Mucosa of rectum (tissue), 2 donors: ENCODE measurements at regions not wholly inside any gene's neighbourhood (a gene's known extent, or its start where the extent isn't known, plus 50 kb on each side); places are given as distances from the start of the nearest gene placed in this dataset.

Experiments used
- H3K27ac ChIP-seq, 2 donors: one replicate each; pipeline ENCODE4 v1.7.0; 2013; ENCODE audit warnings: inconsistent platforms in 2 of 2, low read depth in 2 of 2, low read length in 2 of 2
- H3K27me3 ChIP-seq, 2 donors: one replicate each; pipeline ENCODE4 v1.7.0; 2013; ENCODE audit warnings: low read length in 2 of 2; ENCODE audit not compliant: control insufficient read depth in 2 of 2, insufficient read depth in 2 of 2
- H3K36me3 ChIP-seq, 2 donors: one replicate each; pipeline ENCODE4 v1.7.0; 2013; ENCODE audit warnings: low read length in 2 of 2; ENCODE audit not compliant: control insufficient read depth in 2 of 2, insufficient read depth in 2 of 2
- H3K4me1 ChIP-seq, 2 donors: one replicate each; pipeline ENCODE4 v1.7.0; 2013; ENCODE audit warnings: low read length in 2 of 2, mild to moderate bottlenecking in 1 of 2; ENCODE audit not compliant: control insufficient read depth in 2 of 2, insufficient read depth in 2 of 2
- H3K4me3 ChIP-seq, 2 donors: one replicate each; pipeline ENCODE4 v1.7.0; 2013; ENCODE audit warnings: low read length in 2 of 2
- H3K9ac ChIP-seq, 2 donors: one replicate each; pipeline ENCODE4 v1.7.0; 2013; ENCODE audit warnings: low read length in 2 of 2, low read depth in 1 of 2, mild to moderate bottlenecking in 1 of 2
- H3K9me3 ChIP-seq, 2 donors: one replicate each; pipeline ENCODE4 v1.7.0; 2013; ENCODE audit warnings: low read length in 2 of 2; ENCODE audit not compliant: control insufficient read depth in 2 of 2
- donor health status: healthy.
- donor health status: Normal muscosa, but diverticular disease.

- Histone ChIP-seq H3K4me1 (no peaks in the 10 kb centered on the region), H3K4me3 (no peak overlapping the region), H3K9ac (no peak overlapping the region), H3K36me3 (no peaks in the 10 kb centered on the region), H3K27me3 (no peaks in the 10 kb centered on the region), H3K27ac (no peak overlapping the region), H3K9me3 (no peaks in the 10 kb centered on the region)
These were observed 176.1 kb upstream of the HS6ST1 start for GRCh38 chr2:128494640-128495321.

- H3K4me3 ChIP-seq, result no peak overlapping the region
- no peaks in the 10 kb centered on the region for H3K9me3 ChIP-seq
- H3K27me3 ChIP-seq, result no peaks in the 10 kb centered on the region
- H3K4me1 ChIP-seq, result no peaks in the 10 kb centered on the region
- no peak overlapping the region for H3K27ac ChIP-seq
- H3K9ac ChIP-seq, result no peak overlapping the region
- no peaks in the 10 kb centered on the region for H3K36me3 ChIP-seq
These were observed 177.4 kb upstream of the HS6ST1 start for GRCh38 chr2:128495996-128496547.

- no peak overlapping the region for H3K27ac ChIP-seq
These were observed 178.0 kb upstream of the HS6ST1 start for GRCh38 chr2:128496700-128497099.

GRCh38 chr2:128497461-128497860 lies 178.8 kb upstream of the HS6ST1 start:
- Histone ChIP-seq H3K9ac (no peak overlapping the region), H3K4me3 (no peak overlapping the region), H3K27me3 (no peaks in the 10 kb centered on the region), H3K27ac (no peak overlapping the region), H3K9me3 (no peaks in the 10 kb centered on the region), H3K4me1 (no peaks in the 10 kb centered on the region), H3K36me3 (no peaks in the 10 kb centered on the region)

More at GRCh38 chr2:128496700-128497099, 178.0 kb upstream of the HS6ST1 start:
- H3K36me3 ChIP-seq, result no peaks in the 10 kb centered on the region
- no peaks in the 10 kb centered on the region for H3K4me1 ChIP-seq
- H3K4me3 ChIP-seq, result no peak overlapping the region
- no peaks in the 10 kb centered on the region for H3K27me3 ChIP-seq
- no peak overlapping the region for H3K9ac ChIP-seq
- H3K9me3 ChIP-seq, result no peaks in the 10 kb centered on the region

- Histone ChIP-seq H3K4me1 (no peaks in the 10 kb centered on the region), H3K9me3 (no peaks in the 10 kb centered on the region)
These were observed 179.4 kb upstream of the HS6ST1 start for GRCh38 chr2:128498086-128498485.

GRCh38 chr2:128498589-128498988 lies 179.9 kb upstream of the HS6ST1 start:
- H3K36me3 ChIP-seq, result no peaks in the 10 kb centered on the region
- H3K27me3 ChIP-seq, result no peaks in the 10 kb centered on the region
- H3K9ac ChIP-seq, result no peak overlapping the region
- no peaks in the 10 kb centered on the region for H3K9me3 ChIP-seq
- H3K4me1 ChIP-seq, result no peaks in the 10 kb centered on the region
- no peak overlapping the region for H3K27ac ChIP-seq
- no peak overlapping the region for H3K4me3 ChIP-seq

More at GRCh38 chr2:128498086-128498485, 179.4 kb upstream of the HS6ST1 start:
- H3K9ac ChIP-seq, result no peak overlapping the region
- H3K4me3 ChIP-seq, result no peak overlapping the region
- H3K27me3 ChIP-seq, result no peaks in the 10 kb centered on the region
- no peak overlapping the region for H3K27ac ChIP-seq
- no peaks in the 10 kb centered on the region for H3K36me3 ChIP-seq

GRCh38 chr2:128499367-128500137 lies 180.9 kb upstream of the HS6ST1 start:
- H3K36me3 ChIP-seq, result no peaks in the 10 kb centered on the region
- no peaks in the 10 kb centered on the region for H3K4me1 ChIP-seq
- H3K27ac ChIP-seq, result no peak overlapping the region
- no peak overlapping the region for H3K4me3 ChIP-seq
- H3K9me3 ChIP-seq, result no peaks in the 10 kb centered on the region
- H3K9ac ChIP-seq, result no peak overlapping the region
- H3K27me3 ChIP-seq, result no peaks in the 10 kb centered on the region

- H3K36me3 ChIP-seq, result no peaks in the 10 kb centered on the region
- no peaks in the 10 kb centered on the region for H3K4me1 ChIP-seq
- no peaks in the 10 kb centered on the region for H3K9me3 ChIP-seq
- no peak overlapping the region for H3K4me3 ChIP-seq
- H3K9ac ChIP-seq, result no peak overlapping the region
- no peaks in the 10 kb centered on the region for H3K27me3 ChIP-seq
- H3K27ac ChIP-seq, result no peak overlapping the region
These were observed 181.6 kb upstream of the HS6ST1 start for GRCh38 chr2:128500138-128500800.

GRCh38 chr2:128501006-128501690 lies 182.5 kb upstream of the HS6ST1 start:
- Histone ChIP-seq H3K9me3 (no peaks in the 10 kb centered on the region), H3K9ac (no peak overlapping the region), H3K4me1 (no peaks in the 10 kb centered on the region), H3K4me3 (no peak overlapping the region), H3K27ac (no peak overlapping the region), H3K36me3 (no peaks in the 10 kb centered on the region), H3K27me3 (no peaks in the 10 kb centered on the region)
